GM18951 (cell line): ENCODE measurements at regions not wholly inside any gene's neighbourhood (a gene's known extent, or its start where the extent isn't known, plus 50 kb on each side); places are given as distances from the start of the nearest gene placed in this dataset.

ENCODE experiments used
- POLR2A ChIP-seq: IDR thresholded peaks from 4 replicates; pipeline ENCODE4 v1.6.1; 2011; ENCODE audit warnings: mild to moderate bottlenecking; ENCODE audit not compliant: insufficient read length, insufficient read depth; ENCODE audit errors: extremely low read depth
- in situ Hi-C: fragments of 300-500 bp; cut with MboI; formaldehyde crosslinking; loops from one replicate; pipeline ENCODE4 v1.12.0; 2022; ENCODE audit warnings: low sequenced_read_pairs, mixed read lengths, inconsistent platforms; ENCODE audit not compliant: unreplicated experiment

DNA sequence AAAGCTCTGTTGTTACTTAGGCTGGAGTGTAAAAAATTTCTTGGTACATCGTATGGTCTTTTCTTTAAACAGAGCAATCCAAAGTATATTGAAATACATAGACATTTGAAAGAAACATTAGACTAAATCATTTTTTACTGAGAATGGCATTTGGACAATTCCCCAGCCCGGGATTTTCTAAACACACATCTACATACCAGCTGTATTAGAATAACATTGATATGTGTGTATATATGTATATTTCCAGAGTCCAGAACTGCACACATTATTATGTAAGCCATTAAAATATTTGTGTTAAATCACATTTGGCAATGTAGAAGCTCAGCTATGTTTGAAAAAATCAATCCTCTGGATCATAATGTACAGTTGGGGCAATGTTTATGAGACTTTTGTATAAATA lies 1853.6 kb upstream of the LRRTM1 start:
- in situ Hi-C loops = no loop called here
- TF ChIP-seq POLR2A = no peak

DNA sequence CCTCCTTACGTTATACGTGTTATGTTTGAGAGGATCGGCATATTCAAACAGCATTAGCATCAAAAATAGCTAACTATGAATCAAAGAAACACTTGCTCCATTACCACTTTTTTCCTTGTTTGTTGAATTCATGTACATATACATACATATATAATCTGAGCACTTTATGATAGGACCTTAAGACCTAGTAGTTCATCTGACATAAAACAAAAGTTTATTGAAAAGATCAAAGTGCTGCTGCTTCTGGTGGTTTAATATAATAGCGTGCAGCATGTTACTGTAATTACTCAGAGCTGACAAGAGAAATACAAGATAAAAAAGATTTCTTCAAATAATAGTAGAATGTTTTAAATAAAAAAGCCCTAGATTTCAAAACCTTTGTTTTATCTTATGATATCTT lies 1850.9 kb upstream of the LRRTM1 start:
- TF ChIP-seq POLR2A = no peak
- in situ Hi-C loops = no loop called here

DNA sequence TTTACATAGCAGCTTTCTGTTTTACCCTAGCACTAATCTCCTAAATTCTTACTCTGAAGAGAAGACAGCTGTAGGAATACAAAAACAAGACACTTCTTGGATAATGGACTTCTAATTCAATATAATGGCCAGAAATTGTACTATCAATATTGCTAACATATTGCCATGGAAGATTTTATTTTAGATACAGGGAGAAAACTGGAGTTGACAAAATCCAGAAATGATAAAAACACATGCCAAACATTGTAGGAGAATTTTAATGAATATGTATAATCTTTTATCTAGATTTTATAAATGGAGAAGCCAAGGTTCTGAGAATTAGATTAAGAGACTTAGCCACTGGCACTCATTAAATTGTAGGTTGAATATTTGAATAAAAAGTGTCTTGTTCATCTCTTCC lies 1838.8 kb upstream of the LRRTM1 start:
- in situ Hi-C loops = no loop called here
- no peak for TF ChIP-seq POLR2A

DNA sequence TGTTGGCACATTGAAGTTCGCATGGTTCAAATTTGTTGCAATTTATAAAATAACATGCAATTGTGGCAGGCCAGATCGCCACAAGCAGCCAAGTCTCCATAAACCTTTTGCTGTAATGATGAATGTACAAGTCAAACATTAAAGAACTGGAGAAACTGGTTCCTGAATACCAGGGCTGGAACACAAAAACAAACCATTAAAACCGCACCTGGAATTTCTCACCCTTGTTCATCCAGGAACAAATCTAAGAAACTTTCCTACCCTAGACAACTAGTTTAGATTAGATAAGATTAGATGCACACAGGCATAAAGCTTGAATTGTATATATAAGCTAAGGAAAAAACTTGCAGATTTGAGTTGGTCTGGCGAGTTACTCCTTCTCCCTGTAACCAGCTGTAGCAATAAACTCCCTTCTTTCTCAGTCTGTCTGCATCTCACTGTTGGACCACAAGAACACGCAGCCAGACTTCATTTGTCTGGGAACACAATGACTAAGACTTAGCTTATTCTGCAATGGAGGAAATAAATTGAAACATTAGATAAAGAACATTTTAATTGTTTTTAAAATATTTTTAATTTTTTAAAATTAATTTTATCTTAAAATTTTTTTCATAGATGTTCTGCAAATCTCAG lies 1835.5 kb upstream of the LRRTM1 start:
- in situ Hi-C loops = no loop called here
- no peak for TF ChIP-seq POLR2A

DNA sequence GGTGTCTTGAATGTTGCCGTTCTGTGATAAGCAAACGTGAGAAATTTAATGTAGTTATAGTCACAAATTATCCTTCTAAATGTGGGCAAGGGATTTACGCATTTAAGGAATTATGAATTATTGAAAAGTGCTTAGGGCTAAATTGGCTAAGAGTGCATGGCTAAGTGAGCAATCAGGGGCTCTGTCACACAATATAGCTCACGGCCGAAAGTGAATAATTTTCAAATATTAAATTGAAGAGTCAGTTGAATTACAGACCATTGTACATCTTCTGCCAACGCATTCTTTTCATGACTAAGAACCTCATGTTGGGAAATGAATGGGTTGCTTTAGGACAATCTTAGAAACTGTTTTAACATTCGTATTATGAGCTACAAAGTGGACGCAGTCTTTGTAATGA lies 1832.9 kb upstream of the LRRTM1 start:
- in situ Hi-C loops = no loop called here
- no peak for TF ChIP-seq POLR2A

DNA sequence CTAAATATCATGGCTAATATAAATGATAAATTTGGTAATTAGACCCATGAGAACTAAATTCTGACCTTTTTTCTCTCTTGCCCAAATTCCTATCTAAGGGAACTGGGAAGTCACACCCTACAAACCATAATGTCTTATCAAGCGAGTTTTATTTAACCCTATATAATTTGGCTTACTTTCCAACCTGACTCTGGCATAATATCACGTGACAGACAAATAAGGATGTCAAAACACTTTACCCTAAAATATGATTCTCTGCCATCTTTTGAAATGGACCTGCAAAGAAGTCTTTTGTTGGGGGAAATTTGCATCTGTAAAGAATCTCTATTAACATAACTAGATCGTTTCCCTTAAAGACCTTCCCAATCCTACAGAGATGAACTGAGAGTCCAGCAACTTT lies 1823.5 kb upstream of the LRRTM1 start:
- no peak for TF ChIP-seq POLR2A
- in situ Hi-C loops = no loop called here

DNA sequence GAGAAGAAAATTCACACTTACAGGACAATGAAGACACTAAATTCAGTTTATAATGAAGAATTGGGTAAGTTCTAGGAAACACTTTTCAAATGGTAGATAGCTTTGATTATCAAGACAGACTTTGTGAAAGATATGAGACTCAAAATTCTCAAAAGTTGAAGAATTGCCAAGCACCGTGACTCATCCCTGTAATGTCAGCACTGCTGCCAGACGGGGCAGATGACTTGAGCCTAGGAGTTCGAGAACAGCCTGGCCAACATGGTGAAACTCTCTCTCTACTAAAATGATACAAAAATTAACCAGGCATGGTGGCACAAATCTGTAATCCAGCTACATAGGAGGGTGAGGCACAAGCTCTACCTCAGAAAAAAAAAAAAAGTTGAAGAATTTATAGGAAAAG lies 1820.1 kb upstream of the LRRTM1 start:
- no peak for TF ChIP-seq POLR2A
- in situ Hi-C loops = no loop called here

DNA sequence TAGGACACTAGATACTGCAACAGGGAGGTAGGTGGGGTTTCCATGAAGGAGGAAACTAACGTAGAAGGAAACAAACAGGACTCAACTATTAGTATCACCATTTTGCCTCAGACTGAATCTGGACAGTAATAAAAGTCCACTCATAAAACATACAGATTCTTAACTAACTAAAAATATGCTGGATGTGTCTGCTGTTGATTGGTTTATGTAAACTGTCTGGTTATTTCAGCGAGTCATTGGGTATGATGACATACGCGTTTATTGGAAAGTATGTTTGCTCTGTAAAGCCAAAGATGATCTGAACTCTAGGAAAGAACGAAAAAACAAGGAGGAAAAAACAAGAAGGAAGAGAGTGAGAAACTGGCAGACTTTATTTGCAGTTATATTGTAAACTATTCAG lies 1816.1 kb upstream of the LRRTM1 start:
- in situ Hi-C loops = no loop called here
- TF ChIP-seq POLR2A = no peak

DNA sequence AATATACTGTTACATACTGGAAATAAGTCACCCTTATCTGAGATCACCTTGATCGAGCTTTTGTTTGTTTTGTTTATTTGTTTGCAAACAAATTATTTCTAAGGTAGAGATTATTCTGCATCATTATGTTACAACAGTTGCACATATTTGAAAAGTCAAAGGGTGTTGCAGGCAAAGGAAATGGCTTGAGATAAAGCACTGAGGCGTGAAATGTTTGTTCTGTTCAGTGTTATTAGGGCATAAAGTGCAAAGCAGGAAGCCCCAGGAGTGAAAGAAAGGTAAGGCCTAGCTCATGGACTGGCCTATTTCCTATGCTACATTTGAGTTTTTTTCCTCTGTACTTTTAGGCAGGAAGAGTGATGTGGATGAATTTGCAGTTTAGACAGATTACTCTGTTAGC lies 1815.6 kb upstream of the LRRTM1 start:
- no peak for TF ChIP-seq POLR2A
- in situ Hi-C loops = no loop called here

DNA sequence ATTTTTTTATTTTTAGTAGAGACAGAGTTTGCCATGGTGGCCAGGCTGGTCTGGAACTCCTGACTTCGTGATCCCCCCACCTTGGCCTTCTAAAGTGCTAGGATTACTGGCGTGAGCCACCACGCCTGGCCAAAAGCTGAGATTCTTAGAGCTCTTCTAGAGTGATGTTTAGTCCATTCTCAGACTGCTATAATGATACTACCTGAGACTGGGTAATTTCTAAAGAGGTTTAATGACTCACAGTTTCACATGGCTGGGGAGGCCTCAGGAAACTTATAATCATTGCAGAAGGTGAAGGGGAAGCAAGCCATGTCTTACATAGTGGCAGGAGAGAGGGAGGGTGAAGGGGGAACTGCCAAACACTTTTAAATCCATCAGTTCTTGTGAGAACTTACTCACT lies 1804.9 kb upstream of the LRRTM1 start:
- no peak for TF ChIP-seq POLR2A
- in situ Hi-C loops = no loop called here

DNA sequence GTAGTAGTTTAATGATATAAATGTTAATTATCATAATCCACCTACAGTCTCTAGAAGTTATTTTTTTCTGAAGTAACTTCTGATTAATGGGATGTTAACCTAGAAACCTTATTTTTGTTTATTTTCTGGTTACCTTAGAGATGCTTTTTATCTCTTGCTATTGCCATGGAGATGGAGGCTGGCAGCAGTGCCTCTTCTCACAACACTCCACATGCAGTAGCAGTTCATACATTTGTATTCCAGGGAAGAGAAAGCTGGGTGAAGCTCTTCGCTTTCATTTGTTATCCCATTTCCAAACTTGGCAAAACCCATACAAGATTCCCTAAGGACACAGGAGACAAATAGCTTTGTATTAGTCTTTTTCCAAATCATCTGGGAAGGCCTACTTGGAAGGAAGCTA lies 1794.1 kb upstream of the LRRTM1 start:
- in situ Hi-C loops = no loop called here
- no peak for TF ChIP-seq POLR2A

DNA sequence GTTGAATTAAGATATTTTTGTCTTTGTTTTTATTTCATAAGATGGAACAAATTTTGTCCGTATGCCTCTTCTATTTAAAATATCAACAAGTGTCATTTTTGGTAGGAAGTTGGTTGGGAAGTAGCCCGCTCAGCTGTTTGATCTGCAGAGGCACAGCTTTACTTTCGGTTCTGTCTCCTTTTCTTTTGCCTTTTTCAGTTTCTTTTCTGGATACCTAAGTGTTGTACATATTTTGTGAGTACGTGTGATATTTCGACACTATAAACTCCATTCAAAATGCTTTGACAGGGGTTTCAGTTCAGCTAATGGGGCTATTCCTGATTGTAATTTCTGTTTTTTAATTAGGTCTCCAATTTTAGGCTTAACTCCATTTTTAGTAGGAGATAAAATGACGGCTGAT lies 1785.0 kb upstream of the LRRTM1 start:
- TF ChIP-seq POLR2A = no peak
- in situ Hi-C loops = no loop called here

DNA sequence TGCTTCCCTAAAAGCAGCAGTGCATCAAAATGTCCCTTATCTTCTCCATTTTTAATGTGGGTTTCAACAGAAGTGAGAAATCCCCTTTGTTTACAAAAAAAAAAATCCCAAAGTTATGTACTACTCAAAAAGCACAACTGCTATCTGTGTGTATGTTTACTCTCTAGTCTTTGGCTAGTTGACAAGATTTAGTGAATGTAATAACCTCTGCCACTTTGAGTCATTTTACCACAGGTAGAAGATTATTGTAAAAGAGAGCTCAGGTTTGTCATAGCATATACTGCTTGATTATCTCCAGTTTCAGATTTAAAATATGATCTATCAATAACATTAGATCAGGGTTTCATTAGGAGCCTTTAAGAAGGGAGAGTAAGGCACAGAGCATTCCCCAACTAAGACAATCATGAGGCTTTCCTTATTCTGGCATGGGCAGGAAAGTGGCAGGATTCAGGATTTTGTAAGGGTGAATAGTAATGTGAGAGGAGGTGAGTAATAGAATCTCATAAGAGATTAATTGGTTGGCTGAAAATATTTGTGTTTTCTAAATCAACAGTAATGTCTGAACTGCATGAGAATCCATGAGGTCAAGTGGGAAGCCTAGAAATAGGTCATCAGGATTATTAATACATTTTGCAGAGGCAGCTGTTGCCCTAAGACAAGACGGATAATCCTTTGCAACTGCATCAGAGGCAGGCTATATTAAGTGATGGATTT lies 1780.3 kb upstream of the LRRTM1 start:
- in situ Hi-C loops = no loop called here
- TF ChIP-seq POLR2A = no peak

DNA sequence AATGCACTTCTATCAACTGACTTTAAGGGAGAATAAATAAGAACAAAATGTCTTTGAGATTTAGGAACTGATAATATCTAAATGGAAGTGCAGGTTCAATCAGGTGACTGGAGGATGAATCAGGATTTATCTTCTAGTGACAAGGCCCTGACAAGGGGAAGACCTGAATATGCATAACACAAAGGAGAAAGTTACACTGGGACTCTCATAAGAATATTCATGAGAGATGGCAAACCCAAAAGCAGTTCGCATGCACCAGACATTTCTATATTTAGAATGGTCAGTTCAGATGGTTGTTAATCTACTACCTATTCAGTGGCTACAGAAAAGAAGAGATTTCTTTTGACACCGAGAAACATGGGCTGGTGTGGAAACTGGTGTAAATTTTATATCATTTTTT lies 1771.3 kb upstream of the LRRTM1 start:
- in situ Hi-C loops = no loop called here
- TF ChIP-seq POLR2A = no peak

DNA sequence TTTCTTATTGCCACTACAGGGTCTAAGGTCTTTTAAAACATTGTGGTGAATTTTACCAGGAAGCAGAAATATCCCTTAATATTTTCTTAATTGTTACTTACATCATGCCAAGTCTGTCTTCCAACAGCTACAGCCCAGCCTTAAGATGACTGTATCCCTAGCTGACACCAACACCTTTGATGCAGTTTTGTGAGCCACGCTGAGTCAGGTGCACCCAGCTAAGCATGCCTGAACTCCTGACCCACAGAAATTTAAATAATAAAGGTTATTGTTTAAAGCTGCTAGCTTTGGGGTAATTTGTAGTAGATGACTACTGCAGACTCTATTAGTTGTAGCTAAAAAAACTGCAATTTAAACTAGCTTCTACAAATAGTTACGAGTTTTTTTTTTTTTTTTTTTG lies 1757.9 kb upstream of the LRRTM1 start:
- no peak for TF ChIP-seq POLR2A
- in situ Hi-C loops = no loop called here

DNA sequence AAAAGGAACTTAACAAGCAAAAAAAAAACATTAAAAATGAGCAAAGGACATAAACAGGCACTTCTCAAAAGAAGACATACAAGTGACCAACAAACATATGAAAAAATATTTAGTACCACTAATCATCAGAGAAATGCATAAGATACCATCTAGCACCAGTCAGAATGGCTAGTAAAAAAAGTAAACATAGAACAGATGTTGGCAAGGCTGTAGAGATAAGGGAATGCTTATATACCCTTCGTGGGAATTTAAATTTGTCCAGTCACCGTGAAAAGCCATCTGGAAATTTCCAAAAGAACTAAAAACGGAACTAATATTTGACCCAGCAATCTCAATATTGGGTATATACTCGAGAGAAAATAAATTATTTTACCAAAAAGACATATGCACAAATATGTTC lies 1751.3 kb upstream of the LRRTM1 start:
- TF ChIP-seq POLR2A = no peak
- in situ Hi-C loops = no loop called here
